ENCODE measurements at regions not wholly inside any gene's neighbourhood (a gene's known extent, or its start where the extent isn't known, plus 50 kb on each side); places are given as distances from the start of the nearest gene placed in this dataset.

DNA sequence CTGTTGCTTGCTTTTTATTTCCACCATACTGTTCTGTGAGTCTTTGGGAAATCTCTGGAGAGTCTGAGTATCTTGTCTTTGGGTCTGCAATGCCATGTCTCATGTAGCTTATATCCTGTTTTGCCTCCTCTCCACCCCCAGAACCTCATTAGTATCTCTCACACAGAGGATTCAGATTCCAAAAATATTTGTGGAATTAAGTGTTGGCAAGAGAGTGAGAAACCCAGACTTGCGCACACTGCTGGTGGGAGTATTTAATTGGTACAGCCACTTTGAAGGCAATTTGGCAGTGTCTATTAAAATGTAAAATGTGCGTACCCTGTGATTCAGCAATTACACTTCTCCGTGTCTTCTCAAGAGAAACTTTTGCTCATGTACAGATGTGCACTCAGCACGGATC, 68.6 kb downstream of the ZNF621 start:
- DNase-seq (ENCODE audit: low read depth) = no peak

DNA sequence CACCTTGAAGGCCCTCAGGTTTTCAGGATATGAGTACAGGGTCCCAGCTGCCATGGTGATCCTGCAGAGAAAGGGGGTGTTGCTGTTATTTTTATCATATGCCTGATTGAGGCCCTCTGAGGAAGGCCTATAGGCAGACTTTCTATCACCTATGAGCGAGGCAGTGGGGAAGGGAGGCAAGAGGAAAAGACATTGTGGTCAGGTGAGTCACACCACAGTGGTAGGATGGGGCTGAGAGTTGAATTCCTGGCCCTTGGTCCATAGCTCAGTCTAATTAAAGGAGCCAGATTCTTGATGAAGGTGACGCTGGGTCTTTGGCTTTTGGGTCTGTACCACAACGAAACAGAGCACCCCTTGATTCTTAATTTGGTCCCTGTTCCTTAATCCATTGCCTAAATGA, 72.7 kb downstream of the ZNF621 start:
- DNase-seq (ENCODE audit: low read depth) = peak; percentile 11

DNA sequence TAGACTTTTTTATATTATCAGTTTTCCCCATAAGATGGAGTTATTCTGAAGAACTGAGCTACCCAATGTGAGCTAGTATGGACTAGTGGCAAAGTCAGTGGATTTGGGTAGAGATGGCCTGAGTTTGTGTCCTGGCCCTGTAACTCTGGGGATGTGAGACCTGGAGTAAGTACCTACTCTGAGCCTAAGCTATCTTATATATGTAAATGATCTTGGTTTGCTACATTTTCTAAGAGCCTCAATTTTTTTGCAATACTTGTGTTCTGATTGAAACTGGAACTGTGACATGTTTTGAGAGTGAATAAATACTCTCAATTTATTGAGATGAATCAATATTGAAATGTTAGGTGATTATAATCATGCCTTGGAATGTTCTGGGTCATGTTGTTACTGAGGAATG, 73.6 kb downstream of the ZNF621 start:
- DNase-seq (ENCODE audit: low read depth) = no peak

DNA sequence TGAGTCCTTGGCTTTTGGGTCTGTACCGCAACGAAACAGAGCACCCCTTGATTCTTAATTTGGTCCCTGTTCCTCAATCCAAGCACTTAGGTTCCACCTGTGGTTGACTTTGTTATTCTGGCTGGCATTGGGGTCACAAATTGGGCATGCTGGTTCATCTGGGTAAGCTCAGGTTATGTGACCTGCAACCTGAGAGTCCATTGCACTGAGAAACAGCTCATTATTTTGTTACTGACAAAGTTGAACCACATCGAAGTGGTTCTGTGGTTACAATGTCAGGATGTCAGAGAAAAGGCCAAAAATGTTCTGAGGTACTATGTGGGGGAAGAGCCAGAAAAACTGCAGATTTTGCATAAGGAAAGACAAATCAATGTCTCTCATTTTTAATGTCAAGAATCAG, 74.2 kb downstream of the ZNF621 start:
- DNase-seq (ENCODE audit: low read depth) = no peak

DNA sequence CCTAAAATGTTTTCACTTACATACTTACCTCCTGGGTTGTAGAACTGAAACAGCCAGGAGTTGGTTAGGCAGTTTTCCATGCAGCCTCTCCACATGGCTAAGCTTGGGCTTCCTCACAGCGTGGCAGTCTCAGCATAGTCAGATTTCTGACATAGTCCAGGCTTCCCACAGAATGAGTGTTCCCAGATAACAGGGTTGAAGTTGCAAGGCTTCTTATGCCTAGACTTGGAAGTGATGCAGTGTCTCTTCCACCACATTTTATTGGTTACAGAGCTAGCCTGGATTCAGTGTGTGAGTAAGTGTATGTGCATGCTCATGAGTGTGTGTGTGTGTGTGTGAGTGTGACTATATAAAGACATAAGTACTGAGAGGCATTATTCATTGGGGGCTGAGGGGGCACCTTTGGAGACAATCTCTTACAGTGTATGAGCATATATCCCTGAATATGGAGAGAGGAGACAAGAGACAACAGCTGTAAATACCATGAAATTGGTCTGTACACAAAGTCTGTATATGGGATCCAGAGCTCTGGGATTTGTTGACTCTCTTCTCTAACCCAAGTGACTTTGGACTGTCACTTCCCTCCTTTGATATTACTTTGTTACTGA, 78.1 kb downstream of the ZNF621 start:
- no peak for DNase-seq (ENCODE audit: low read depth)

DNA sequence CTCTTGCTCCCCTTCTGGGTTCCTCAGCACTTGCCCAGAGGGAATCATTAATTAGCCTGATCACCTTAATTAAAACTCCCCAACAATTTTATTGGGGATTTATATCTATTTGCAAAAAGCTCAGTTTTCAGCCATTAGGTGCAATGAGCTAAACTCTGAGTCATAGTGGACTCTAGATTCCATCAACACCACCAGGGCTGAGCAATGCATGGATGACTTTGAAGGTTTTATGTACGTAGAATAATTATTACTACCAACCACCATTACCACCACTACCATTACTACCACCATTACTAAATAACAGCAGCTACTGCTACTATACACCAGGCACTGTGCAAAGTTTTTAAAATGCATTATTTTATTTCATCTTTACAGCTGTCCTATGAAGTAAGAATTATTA, 81.2 kb downstream of the ZNF621 start:
- DNase-seq (ENCODE audit: low read depth) = no peak

DNA sequence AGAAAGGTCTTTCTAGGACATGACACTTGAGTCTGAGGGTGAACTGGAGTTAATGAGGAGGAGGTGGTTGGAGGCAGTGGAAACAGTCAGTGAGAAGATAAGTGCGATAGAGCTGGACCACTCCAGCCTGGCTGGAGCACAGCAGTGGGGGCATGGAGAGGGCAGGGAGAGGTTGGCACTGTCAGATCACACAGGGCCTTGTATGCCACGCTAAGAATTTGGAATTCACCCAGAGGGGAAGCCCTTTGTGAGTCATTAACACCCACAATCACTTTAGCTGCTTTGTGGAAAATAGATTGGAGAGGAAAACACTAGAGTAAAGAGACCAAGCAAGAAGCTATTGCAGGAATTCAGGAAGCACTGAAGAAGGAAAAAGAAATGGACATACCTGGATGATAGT, 83.3 kb downstream of the ZNF621 start:
- no peak for DNase-seq (ENCODE audit: low read depth)

DNA sequence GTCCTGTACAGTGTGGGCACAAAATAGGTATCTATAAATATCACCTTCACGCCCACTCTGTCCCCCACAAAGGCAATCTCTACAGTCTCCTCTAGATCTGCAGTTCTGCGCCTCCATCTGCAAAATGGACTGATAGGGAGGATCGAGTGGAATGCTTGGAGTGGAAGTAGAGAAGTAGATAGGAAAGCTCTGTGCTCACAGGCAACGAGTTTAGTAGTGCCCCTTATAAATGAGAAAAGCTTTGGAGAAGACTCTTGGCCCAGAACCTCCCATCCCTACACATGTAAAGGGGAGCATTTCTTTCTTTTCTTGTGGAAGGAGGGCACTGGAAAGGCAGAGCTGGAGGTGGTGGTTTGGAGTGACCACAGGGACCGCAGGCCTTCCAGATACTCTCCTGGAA, 88.5 kb downstream of the ZNF621 start:
- DNase-seq (ENCODE audit: low read depth) = no peak

DNA sequence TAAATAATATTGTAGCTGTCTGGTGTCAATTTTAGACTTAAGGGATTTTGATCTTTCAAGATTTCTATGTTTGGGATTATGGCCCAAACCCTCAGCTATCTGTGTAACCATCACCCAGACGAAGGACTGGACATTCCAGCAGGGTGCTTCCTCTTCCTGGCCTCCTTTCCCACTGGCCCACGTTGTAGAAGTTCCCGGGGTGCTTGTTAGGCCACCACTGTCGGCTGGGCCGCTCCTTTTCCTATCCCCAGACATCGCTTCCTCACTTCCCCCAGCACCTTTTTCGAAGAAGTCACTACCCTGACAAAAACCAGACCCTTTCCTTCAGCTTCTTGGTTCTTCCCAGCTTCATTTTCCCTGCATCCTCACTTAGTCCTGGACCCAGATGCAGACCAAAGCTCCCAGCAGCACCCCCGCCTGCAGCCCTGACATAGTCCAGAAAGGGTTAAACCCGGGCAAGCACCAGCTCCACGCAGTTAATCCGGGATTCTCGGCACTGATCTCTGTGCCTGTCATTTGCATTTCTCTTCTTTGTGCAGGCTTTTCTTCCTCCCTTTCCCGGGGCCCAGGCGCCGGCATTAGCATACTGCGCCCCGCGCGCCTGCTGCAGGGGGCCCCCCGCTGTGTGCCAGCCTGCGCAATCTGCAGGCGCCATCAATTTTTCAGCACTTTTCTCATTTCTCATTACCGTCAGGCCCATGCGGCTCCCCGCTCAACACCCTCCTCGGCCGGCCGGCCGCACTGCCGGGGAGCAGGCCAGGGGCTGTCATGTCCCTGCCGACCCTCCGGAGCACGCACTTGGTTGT, 90.6 kb downstream of the ZNF621 start:
- DNase-seq (ENCODE audit: low read depth) = no peak

DNA sequence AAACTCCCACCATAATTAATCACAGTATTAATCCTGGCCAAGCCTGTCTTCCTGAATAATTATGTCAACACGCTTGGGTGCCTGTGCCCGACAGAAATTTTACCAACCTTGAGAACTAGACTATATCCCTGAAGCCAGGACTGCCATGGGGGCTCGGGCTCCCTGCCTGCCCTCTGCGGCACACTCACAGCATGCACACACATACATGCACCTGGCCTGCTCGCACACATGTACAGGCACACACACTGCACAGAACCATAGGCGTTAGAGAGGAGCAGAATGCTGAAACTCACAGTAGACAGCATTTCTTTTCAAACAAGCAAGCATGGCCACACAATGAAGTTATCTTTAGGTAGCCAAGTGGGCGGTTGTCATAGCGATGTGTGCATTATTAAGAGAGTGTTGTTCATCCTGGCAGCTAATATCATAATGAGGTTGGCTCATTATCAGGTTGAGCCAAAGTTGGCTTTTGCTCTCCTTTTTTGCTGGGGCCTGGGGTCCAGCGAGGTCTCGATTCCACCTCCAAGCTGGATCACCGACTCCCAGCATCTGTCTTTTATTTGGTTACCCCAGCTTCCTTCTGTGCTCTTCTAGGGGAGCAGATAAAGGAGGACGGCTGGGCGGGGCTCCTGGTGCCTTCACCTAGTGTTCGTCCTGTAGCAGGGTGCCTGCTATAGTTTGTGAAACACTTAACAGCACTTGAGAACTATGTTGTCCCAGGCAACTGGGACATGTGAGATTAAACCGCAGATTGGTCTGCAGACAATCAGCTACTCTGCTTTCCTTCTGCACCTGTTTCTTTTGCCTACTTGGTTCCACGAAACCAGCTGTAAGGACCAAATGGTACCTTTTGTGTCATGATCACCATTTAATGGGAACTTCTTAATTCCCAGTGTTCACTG, 91.4 kb downstream of the ZNF621 start:
- no peak for DNase-seq (ENCODE audit: low read depth)

DNA sequence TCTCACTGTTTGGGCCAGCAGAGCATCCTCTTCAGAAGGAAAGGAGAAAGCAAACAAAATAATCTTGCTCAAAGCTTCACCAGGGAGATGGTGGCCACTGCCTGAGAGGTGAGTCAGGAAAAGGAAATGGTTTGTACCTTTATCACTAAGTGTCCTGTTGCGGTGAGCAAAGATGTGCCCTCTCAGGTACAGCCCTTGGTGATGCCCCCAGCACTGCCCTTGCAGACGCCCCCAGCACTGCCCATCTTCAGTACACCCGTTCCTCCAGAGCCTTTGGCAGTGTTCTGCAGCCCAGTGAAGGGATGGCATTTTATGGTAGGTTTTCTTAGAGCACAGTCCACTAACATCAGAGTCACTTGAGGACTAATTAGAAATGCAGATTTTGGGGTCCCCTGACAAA, 92.3 kb downstream of the ZNF621 start:
- DNase-seq (ENCODE audit: low read depth) = no peak

DNA sequence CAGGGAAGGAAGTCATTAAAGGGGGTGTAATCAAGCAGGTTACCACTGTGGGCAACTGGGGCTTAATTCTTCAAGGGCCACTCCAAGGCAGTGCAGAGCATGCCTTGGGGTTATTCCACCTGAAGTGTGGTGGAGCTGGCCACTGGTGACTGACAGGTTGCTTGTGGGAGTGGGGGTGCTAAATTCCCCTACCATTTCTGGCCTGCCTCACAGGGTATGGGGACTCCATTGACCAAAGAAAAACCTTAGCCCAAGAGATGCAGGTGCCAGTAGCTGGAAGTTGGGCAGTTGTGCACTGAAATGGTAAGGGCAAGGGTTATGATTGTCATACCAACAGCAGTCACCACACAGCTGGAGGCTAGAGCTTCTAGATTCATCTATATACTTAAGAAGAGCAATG, 93.4 kb downstream of the ZNF621 start:
- DNase-seq (ENCODE audit: low read depth) = no peak

DNA sequence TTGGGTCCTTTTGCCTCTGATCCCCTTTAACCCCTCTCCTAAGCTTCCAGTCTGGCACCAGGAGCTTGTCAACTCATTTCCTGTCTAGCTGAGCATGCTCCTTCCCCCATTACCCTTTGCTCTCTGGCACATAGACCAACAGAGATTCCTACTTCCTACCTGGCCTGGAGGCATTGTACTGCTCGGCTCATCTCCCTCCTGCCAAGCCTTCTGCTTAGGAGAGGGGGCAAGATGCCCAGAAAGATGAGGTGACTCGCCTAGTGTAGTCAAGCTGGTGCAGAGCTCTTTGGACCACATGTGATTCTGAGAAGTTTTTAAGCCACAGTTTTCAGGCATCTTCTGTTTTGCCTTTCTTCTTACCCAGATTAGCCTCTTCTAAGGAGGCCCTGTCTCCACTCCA, 95.4 kb downstream of the ZNF621 start:
- peak; percentile 5 for DNase-seq (ENCODE audit: low read depth)

DNA sequence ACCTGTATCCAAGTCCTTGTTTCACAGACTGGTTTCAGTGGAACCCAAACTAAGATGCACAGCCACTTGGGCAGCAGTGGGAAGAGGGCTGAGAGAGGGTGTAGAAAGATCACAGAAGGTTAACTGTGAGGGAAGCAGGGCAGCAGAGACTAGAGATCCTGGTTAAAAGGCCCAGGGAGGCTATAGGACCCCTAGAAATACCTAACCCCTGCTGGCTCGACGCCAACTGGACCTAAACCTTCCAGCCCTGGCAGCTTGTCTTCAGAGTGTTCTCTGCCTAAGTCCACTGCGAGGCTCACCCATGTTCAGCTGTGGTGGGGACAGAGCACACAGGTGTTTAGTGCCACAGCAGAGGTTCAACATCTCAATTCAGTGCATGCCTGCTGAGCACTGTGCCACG, 96.5 kb downstream of the ZNF621 start:
- no peak for DNase-seq (ENCODE audit: low read depth)

DNA sequence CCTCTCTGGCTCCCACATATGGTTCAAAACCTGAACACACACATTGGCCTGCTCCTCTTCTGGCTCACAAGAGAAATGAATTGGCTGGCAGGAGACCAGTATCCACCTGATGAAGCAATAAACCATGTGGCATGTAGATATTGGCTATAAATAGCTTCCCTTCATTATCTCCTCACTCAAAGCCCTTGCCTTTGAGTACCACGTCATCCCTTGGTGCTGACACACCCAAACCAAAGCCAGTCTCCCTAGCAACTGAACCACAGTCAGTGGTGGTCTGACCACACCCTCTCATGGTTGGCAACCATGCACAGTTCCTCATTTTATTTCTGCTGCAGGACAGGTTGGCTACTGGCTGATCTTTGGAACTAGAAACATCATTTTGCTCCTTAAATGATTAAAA, 98.8 kb downstream of the ZNF621 start:
- DNase-seq (ENCODE audit: low read depth) = peak; percentile 54

DNA sequence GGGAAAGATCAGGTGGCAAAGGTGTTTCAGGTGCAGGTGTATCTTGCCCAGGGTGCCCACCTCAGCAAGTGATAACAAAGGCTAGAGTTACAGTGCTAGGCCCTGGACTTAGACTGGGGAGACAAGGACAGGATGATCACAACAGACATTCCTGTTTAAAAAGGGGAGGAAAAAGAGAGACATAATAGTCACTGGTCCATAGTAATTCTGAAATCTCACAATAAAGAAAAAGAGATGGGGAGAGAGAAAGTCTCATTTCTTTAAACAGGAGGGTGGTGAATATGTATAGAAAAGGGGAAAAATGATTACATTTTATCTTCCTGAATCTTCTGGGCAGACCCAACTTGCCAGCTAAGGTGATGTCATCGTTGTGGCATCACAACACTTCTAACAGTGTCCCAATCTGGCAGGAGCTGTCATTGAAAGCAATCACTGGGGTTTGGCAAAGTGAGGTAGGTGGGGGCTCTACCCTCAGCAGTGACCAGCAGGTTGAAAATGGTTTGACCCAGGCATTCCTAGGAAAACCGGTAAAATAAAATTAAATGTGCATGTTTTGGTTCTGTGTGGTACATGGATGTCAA, 99.5 kb downstream of the ZNF621 start:
- no peak for DNase-seq (ENCODE audit: low read depth)

DNA sequence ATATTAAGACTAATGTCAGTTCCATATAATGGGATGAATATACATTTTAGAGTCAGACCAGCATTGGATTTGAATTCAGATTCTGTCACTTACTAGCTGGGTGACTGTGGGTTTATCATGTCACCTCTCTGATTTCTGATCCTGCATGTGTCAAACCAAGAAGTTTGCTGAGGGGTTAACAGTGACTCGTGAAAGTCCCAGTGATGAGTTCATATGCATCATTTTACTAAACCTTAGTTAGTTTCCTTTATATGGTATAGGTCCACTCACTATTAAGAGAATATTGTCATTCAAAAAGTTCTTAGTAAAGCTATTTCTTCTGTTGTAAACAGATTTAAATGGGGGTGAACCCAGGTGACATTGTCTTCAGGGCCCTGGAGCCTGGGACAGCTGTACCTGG, 102.3 kb downstream of the ZNF621 start:
- DNase-seq (ENCODE audit: low read depth) = no peak

DNA sequence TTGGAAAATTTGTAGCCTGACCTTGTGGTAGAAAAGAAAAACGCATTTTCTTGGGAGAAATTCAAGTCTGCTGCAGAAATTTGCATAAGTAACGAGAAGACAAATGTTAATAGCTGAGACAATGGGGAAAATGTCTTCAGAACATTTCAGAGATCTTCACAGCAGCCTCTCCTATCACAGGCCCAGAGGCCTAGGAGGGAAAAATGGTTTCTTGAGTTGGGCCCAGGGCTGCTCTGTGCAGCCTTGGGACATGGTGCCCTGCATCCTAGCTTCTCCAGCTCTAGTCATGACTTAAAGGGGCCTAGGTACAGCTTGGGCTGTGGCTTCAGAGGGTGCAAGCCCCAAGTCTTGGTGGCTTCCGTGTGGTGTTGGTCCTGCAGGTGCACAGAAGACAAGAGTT, 104.2 kb downstream of the ZNF621 start:
- no peak for DNase-seq (ENCODE audit: low read depth)

DNA sequence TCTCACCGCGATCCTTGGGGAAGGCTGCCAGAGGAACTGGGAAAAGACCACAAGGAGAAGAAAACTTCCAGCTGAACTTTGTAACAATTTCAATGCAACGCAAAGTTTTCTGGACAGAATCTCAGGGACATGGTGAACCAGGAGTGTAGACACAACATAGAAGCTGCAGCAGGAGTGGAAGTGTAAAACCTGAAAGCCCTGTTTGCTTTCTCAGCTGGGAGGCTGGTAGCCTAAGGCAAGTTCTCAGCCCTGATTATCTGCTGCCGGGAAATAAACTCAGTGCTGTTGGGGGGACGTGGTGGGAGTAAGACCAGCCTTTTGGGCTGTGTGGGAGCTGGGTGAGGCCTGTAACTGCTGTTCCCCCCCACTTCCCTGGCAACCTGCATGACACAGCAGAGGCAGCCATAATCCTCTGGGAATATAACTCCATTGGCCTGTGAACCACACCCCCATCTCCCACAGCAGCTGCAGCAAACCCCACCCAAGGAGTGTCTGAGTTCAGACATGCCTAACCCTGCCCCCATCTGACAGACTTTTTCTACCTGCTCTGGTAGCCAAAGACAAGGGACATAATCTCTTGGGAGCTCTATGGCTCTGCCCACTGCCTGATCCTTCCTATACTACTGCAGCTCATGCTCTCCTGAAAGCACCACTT, 106.7 kb downstream of the ZNF621 start:
- DNase-seq (ENCODE audit: low read depth) = no peak

DNA sequence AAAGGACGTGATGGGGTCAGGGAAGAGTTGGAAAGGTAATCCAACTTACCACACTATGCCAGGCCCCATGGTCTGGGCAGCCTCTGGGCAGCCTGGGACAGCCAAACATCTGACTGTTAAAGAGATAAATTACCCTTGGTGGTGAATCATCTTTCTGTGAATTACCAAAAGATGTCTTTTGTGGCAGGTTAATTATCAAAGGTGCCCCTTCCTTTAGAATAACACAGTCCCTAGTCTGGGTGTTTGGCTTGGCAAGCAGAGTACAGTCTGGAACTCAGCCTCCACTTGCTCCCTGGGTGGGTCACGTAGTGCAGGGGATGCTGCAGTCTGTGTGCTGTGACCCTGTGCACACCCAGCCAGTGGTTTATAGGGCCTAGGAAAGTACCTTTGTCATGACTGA, 113.1 kb downstream of the ZNF621 start:
- DNase-seq (ENCODE audit: low read depth) = no peak

DNA sequence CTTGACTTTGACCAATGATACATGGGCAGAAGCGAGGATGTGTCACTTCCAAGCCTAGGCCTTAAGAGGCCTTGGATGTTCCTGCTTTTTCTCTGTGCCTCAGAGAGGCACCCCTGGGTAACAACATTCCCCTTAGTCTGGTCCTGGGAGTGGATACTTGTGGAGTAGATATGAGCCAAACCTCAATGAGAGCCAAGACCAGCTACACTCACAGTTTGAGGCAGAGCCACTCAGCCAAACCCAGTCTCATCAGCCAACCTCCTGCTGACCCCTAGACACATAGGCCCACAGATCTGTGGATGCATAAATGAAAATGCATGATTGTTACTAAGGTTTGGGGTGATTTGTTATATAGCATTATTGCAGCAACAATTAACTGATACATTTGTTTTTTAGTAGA, 114.2 kb downstream of the ZNF621 start:
- no peak for DNase-seq (ENCODE audit: low read depth)

DNA sequence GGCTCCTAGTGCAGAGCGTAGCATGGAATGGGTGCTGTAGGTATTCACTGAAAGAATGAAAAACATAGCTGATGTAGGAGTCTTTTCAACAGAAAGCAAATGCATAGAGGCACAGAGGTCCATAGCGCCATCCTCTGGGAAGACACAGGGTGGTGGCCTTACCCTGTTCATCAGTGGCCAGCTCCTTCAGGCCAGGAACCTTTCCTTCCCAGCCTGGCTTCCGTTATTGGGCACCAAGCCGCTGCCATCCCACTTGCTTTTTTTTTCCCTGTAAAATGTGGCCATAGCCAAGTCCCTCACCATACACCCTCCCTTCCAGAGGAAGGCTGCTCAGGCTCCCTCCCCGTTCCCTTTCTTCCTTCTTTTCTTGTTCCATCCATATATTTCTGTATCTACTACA, 118.1 kb downstream of the ZNF621 start:
- DNase-seq (ENCODE audit: low read depth) = no peak

Measured in HS-5 (cell line).